Epithelial cell of esophagus (primary cell): ENCODE measurements at regions not wholly inside any gene's neighbourhood (a gene's known extent, or its start where the extent isn't known, plus 50 kb on each side); places are given as distances from the start of the nearest gene placed in this dataset.
"Not testable (repeated sequence)": the region's sequence is repeated elsewhere in the genome, so short reads cannot be mapped to it uniquely, and the experiment has no call there.

Experiments
- DNase-seq: peaks from one replicate; pipeline ENCODE4 v3.0.0; 2010; ENCODE audit warnings: low read depth
- H3K4me3 ChIP-seq: 2 replicates; pipeline ENCODE4 v1.5.1; 2011; ENCODE audit warnings: mild to moderate bottlenecking, low read length, control low read depth
- TF ChIP-seq, protein P1 (sequence below): IDR thresholded peaks from 2 replicates; pipeline ENCODE4 v1.5.1; 2011; ENCODE audit warnings: low read depth, mild to moderate bottlenecking, low read length, control low read depth, inconsistent platforms; ENCODE audit not compliant: insufficient read depth; ENCODE audit errors: missing control alignments

DNA sequence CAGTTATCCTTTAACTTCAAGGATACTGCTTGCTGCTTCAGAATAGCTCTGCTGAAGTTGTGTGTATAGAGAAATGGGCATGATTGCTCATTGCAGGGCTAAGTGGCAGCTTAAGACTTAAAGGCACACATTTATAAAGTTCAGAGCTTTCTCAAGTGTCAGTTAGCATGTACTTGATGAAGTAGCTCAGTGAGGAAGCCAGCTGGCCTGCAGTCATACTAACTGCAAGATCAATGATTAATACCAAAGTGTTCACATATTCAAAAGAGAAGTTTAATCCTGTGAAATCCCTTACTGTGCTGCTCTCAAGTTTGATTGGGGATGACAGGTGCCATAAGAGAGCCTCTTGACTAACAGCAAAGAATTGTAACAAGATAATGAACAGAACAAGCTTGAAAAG is 483.4 kb upstream of the NUDT12 start:
- DNase-seq = no peak
- TF ChIP-seq, protein P1, sequence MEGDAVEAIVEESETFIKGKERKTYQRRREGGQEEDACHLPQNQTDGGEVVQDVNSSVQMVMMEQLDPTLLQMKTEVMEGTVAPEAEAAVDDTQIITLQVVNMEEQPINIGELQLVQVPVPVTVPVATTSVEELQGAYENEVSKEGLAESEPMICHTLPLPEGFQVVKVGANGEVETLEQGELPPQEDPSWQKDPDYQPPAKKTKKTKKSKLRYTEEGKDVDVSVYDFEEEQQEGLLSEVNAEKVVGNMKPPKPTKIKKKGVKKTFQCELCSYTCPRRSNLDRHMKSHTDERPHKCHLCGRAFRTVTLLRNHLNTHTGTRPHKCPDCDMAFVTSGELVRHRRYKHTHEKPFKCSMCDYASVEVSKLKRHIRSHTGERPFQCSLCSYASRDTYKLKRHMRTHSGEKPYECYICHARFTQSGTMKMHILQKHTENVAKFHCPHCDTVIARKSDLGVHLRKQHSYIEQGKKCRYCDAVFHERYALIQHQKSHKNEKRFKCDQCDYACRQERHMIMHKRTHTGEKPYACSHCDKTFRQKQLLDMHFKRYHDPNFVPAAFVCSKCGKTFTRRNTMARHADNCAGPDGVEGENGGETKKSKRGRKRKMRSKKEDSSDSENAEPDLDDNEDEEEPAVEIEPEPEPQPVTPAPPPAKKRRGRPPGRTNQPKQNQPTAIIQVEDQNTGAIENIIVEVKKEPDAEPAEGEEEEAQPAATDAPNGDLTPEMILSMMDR = no peak
- no peak overlapping the region for H3K4me3 ChIP-seq

DNA sequence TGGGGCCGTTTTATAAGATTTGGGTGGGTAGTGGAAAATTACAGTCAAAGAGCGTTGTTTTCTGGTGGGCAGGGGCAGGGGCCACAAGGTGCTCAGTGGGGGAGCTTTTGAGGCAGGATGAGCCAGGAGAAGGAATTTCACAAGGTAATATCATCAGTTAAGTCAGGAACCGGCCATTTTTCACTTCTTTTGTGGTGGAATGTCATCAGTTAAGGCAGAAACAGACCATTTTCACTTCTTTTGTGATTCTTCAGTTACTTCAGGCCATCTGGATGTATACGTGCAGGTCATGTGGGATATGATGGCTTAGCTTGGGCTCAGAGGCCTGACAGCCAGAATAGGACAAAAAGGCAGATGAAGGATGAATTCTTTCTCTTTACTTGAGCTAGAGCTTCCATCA is 477.3 kb upstream of the NUDT12 start:
- not testable (repeated sequence) for H3K4me3 ChIP-seq, DNase-seq

DNA sequence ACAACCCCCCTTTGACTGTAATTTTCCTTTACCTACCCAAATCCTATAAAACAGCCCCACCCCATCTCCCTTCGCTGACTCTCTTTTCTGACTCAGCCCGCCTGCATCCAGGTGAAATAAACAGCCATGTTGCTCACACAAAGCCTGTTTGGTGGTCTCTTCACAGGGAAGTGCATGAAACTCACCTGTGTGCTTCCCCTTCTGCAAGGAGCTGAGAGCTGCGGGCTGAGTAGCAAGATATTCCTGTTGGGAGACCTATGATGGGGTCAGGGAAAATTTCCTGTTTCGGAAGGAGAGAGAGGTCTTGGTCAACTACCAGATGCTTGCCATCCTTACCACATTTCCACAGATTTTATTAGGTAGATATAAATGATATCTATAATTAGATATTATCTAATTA is 474.5 kb upstream of the NUDT12 start:
- DNase-seq, H3K4me3 ChIP-seq: not testable (repeated sequence)

DNA sequence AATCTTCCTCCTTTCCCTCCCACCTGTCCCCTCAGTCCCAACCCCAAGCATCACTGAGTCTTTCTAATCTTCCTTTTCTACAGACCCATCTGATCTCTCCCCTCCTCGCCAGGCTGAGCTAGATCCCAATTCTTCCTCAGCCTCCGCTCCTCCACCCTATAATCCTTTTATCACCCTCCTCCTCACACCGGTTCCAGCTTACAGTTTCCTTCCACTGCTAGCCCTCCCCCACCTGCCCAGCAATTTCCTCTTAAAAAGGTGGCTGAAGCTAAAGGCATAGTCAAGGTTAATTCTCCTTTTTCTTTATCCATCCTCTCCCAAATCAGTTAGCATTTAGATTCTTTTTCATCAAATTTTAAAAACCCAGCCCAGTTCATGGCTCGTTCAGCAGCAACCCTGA is 470.6 kb upstream of the NUDT12 start:
- DNase-seq, H3K4me3 ChIP-seq: not testable (repeated sequence)

DNA sequence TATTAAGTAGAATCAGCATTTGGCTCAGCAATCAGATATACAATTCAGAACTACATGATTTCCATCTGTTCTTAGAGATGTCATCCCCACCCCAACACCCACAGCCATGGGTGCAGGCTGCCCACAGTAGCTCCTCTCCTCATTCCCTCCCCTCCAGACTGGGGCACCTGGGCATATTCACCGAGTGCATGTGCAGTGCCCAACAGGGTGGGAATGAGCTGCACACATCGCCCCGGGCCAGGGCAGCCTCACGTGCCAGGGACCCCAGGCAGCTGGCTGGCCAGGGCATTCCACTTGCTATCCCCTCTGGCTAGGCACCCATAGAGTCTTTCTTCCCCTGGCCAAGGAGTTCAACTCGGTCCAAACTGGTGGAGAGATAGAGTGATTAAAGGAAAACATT is 461.9 kb upstream of the NUDT12 start:
- no peak for DNase-seq
- no peak overlapping the region for H3K4me3 ChIP-seq
- TF ChIP-seq, protein P1 = no peak

DNA sequence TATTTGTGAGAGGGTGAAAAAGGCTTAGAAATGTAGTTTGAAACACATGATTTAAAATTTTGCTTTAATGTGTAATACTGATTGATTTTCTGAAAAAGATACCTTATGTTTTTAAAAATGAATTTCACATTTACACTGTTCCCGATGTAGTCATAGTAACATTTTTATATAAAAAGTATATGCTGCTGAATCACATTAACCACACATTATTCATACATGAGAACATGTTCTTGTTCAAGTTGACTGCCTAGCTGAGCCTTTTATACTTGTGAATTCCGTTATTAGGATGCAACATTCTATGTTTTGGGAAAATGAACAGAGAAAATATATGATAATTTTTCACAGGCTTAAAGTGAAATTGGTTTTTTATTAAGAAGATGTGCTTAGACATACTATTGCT is 461.1 kb upstream of the NUDT12 start:
- DNase-seq = no peak
- H3K4me3 ChIP-seq = no peak overlapping the region
- TF ChIP-seq, protein P1 = no peak

DNA sequence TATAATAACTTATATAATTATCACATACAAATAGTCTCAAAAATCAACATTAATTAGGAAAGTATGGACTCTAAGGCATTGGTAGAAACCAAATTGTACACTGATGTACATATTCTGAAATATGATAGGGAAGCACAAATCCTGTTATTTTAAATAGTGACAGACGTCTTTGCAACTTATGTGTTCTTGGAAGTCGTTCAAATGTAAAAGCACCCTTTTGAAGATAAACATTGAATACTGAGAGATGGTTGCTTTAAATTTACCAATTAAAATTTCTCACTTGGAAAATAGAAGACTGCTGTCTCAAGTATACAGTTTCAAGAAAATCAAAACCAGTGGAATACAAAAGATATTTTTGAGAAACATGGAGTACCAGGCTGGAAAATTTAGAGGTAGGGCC is 457.4 kb upstream of the NUDT12 start:
- no peak overlapping the region for H3K4me3 ChIP-seq
- TF ChIP-seq, protein P1 = no peak

DNA sequence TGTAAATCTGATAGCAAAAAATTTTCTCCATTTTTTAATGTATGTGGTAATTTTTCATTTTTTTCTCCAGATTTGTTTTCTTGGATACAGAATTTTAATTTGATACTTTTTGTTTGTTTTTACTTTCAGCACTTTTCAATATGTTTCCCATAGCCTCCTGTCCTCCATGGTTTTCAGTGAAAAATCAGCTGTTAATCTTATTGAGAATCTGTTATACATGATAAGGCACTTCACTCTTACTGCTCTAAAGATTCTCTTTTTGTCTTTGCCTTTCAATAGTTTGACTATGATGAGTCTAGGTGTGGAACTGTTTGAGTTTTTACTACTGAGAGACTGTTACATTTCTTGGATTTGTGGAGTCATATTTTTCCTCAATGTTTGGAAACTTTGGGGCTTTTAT is 455.7 kb upstream of the NUDT12 start:
- DNase-seq = no peak
- TF ChIP-seq, protein P1 = no peak
- H3K4me3 ChIP-seq = no peak overlapping the region

More for the DNA sequence above, 457.4 kb upstream of the NUDT12 start:
- DNase-seq = no peak

DNA sequence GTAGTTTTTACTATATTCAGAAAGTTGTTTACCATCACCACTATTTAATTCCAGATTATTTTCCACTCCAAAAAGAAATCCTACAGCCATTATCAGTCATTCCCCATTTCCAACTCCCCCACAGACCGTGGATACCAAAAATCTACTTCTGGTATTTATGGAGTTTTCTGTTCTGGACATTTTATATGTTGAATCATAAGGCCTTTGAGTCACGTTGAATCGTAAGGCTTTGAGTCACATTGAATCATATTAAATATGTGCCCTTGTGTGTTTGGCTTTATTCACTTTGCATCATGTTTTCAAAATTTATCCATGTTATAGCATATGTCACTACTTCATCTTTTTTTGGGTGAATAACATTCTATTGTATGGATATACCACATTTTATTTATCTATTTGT is 454.1 kb upstream of the NUDT12 start:
- H3K4me3 ChIP-seq = no peak overlapping the region
- TF ChIP-seq, protein P1 = no peak
- peak; percentile 15 for DNase-seq
